ENCODE measurements at regions not wholly inside any gene's neighbourhood (a gene's known extent, or its start where the extent isn't known, plus 50 kb on each side); places are given as distances from the start of the nearest gene placed in this dataset.

DNA sequence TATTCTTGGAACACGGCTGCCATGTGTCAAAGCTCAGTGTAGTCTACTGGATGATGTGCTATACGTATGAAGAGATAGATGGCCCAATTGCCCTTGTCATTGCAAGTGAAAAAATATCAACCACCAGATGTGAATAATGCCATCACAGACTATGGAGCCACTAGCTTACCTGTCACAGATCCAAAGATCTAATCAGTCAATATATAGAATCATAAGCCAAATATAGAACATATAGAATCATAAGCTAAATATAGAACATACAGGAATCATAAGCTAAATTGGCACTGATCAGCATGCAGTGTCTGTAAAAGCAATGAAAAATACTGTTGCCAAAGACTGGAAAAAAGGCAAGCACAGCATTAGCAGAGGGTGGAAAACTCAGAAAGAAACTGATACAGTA, 1656.9 kb upstream of the RAG2 start:
- DNase-seq, result no peak

DNA sequence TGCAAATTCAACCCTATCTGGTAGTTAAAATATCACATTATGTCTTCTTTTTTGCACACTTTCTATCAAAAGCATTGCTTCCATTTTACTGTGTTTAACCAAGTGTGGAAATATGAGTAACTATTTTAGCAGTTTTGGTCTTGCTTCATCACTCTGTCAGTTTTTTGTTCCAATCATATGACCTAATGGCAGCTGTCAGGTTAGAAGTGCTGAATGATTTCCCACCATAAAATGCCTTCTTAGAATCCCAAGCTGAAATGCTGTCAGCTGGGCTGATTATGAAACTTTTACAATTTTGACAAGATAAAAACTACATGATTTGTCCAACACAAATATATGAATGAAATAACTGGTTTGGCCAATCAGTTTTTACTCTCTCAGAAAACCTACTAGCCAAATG, 1654.6 kb upstream of the RAG2 start:
- DNase-seq, result no peak

DNA sequence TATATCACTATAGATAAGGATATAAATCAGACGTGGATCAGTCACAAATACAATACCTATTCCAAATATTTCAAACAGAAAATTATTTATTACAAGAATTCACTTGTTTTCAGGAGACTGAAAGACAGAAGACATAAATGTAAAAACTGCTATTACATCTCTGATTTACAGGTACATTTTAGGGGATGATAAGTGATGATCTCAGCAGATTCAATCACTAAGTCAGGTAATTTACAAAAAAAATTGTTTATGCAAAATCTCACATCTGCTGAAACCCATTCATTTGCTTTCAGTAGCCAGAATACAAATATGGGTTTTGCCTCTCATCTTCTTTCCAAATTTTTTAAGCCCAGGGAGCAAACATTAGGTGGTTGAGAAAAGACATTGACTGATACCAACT, 1648.4 kb upstream of the RAG2 start:
- DNase-seq, result no peak

DNA sequence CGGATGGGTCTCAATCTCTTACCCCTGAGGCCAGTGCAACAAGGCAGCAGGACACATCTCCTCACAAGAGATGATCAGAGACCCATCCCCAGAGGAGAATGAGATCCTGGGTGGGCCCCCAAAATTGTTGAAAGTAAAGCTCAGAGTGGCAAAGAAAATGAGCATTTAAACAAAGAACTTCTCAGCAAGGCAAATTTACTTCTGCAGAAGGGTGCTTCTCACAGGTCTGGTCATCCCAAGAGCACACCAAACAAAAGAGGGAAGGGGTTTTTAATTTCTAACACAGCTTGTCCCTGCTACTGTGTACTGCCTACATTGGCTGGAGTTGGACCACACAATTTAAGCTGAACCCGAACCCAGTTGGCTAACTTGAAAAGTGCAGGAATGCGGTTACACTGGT, 1628.6 kb upstream of the RAG2 start:
- DNase-seq, result no peak

DNA sequence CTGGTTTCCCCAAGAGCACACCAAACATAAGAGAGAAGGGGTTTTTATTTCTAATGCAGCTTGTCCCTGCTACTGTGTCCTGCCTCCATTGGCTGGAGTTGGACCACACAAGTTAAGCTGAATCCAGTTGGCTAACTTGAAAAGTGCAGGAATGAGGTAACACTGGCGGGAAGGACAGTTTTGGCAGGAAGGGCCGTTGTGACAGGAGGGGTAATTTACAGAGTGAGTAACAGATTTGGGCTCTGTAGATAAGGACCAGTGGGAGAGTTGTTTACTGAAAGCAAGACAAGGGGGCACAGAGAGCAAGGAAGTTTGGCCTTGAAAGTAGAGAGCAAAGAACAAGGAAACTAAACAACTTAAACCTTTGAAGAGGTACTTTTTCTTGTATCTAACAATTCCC, 1623.3 kb upstream of the RAG2 start:
- DNase-seq, result no peak

DNA sequence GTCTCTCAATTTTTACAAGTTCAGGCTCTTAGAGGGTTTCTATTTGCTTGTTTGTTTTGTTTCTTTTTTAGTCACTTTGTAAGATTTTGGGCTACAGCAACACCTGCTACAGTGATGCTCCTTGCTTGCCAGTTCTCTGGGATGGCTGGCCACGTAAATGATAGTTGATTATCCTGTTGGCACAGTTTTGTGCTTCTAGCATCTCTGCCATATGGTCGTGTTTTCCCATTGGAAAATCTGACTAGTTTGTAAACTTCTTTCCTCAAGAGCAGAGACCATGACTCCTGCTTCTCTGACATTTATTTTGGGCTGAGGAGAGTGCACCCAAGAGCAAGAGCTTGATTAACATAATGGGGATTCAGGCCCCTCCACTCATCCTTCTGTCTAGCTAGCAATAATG, 1621.6 kb upstream of the RAG2 start:
- DNase-seq, result no peak

DNA sequence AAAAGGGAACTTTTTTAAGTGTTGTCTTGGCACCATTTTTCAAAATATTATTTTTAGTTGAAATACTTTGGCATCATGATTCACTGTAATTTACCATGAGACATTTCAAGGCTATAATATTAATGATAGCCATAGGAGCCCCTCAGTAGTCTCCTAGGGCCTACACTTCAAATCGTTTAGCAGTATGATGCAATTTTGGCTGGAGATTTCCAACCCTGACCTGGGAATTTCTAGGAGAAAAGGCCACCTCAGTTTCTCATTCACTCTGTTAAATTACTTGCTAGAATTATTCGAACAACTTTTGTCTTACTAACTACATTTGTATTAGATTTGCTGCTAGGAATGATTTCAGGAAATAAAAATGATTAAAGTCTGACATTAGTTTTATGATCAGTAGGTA, 1610.9 kb upstream of the RAG2 start:
- no peak for DNase-seq

DNA sequence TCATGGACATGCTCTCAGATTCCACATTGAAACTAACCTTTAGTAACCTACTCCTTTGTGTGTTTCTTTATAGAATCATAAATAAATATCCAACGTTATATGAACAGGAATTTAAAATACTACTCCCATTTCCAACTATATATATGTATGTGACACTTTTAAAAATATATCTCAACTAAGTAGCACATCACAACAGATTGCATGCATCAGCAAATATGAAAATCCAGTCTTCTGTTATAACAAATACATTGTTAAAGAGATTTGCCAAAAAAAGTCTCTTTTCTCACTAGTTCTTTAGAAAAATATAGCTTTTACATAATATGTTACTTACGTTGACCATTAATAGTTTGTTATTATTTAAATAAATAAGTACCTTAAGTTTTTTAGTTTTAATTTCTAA, 1608.6 kb upstream of the RAG2 start:
- DNase-seq, result no peak

DNA sequence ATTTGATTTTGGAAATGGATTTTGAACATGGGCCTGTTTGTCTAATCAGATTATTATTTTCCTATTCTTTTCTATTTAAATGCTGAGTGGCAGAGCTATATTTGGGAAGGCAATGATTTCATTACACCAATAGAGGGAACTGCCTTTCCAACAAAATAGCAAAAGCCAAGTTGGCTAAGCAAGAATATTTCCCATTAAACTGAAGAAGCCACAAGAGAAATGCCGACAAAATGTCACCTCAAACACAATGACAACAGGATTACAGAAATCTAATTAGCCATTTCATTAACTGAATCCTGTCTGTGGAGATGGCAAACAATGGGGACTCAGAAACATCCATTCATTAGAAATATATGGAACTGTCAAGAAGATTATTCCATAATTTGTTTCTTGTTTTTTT, 1593.1 kb upstream of the RAG2 start:
- no peak for DNase-seq

DNA sequence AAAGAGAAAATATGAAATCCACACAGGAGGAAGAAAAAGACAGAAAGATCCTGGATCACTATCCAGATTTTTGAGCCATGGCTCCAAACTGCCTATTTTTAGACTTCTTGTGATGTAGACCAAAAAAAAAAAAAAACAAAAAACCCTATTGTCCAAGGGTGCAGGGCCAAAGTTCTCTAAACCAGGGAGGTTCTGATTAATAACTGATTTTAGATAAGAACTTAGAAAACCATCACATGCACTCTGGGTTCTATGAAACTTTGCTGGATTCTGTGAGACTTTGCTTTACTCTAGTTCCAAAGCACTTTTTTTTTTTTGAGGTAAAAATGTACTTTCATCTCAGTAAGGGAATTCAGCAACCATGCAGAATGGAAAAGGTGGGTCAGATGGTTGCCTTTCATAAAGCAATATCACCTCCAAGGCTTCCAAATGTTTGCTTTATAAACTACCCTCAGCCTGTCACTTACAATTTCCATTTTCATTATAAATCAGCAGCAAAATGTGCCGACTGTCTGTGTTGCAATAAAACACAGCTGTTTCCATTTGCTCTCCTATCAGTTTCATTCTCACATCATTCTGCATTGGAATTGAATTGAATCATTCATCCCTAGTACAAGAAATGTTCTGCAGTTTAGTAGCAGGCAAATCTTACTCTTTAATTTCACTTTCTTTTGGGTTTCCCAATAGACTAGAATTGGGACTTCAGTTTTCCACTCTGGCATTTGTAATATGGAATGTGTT, 1584.3 kb upstream of the RAG2 start:
- DNase-seq, result no peak

DNA sequence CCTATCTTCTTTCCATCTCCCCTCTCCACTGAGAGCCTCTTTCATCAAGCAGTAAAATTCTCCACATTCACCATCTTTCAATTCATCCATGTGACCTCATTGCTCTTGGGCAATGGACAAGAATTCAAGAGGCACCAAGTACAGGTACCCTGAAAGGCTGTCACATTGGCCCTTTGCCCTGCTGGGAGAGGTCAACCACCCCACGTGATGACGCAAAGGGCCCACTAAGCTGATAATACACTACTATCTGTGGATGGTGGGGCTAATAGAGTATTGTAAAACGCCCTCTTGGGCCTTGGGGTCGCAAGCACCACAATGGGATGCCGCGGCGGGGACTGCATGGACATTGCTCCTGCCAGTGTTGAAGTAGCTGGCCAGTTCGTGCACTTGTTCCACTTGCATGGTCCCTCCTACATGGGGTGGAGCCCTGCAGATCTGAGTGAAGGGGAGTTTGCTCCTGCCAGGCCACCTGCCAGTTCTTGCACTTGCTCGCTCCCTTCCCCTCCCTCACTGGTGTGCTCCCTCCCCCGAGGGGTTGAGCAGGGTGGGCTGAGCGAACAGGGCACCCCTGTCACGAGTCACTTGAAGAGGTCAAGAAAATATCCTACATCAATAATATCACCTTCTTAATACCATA, 1578.8 kb upstream of the RAG2 start:
- DNase-seq, result no peak

DNA sequence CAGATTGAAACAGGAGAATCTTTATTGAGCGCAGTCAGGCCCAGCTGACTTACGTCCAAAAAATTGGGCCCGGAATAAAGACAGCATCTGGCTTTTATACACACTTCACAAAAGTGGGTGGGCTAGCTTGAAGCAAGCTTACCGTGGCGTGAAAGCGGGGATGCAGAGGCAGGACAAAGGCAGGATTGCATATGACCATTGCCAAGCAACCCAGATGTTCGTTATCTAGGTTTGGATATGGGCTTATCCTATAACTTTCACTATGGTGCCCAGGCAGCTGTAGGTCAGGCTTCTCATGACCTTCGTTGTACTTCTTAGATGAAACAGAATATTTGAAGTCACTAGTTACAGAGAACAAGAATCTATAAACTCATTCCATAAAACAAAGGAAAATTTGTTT, 1575.6 kb upstream of the RAG2 start:
- DNase-seq, result no peak

DNA sequence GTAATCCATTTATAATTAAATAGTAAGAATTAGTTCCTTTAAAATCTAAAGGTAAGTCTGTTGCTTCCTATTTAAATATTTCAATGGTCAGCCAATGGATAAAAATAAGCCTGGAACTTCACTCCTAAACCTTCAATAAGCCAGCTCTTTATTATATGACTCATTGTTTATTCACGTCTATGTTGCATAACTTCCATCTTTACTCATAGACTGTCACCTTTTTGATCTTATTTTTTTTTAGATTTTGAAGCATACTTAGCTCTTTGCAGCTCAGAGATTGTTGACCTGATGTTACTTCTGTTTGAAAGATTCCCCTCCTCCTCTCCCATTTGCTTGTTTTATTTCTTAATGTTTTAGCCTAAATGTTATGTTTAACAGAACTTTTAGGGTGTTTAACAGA, 1571.2 kb upstream of the RAG2 start:
- no peak for DNase-seq

DNA sequence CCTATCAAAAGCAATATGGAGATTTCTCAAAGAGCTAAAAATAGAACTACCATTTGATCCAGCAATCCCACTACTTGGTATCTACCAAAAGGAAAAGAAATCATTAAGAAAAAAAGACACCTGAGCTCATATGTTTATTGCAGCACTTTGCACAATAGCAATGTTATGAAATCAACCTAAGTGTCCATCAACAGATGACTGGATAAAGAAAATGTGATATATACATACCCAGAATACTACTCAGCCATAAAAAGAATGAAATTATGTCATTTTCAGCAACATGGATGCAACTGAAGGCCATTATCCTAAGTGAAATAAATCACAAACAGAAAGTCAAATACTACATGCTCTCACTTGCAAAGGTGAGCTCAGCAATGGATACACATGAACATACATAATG, 1565.5 kb upstream of the RAG2 start:
- DNase-seq, result no peak

DNA sequence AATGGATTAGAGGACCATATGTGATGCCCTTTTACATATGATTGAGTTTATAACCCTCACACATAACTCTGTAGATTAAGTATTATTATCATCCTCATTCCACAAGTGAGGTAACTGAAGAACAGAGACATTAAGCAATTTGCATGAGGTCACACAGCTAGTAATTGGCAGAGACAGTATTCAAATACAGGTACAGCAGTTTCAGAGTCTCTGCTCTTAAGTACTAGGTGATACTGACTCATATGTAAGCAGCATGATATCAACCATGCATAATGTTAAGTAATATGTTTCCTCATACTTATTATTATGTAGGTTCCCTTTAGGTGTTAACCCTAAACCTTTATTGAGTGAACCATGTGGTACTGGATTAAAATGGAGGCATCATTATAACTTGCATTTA, 1562.4 kb upstream of the RAG2 start:
- no peak for DNase-seq

DNA sequence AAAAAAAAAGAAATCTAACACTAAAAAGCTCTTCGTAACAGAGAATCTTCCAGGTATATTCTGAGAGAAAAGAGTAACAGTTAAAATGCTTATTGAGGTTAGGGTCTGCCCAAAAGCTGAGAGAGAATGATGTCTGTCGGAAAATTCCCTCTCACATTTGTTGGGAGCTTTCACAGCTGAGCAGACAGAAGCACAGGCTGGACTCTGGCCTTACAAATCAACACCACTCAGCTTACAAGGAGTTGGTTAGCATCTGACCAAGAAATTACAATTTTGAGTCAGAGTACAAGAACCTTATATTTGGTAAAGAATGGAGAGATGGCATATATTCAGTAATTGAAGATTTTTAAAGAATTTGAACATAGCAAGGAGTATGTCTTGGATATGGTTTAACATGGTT, 1561.0 kb upstream of the RAG2 start:
- DNase-seq, result no peak

DNA sequence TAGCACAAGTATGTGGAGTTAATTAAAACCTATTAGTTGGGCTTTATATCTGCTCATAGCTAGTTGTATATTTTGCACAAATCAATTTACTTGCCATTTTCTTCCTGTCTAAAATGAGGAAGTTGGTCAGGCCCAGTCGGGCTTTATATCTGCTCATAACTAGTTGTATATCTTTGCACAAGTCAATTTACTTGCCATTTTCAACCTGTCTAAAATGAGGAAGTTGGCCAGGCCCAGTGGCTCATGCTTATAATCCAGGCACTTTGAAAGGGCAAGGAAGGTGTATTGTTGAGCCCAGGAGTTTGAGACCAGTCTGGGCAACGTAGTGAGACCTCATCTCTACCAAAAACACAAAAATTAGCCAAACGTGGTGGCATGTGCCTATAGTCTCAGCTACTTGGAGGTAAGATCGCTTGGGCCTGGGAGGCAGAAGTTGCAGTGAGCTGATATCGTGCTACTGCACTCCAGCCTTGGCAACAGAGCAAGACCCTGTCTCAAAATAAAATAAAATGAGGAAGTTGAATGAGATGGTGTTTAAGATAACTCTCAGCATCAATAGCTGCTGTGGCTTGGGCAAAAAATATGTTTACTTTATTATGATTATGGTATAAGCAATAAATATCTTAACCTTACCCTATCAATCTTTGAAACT, 1558.6 kb upstream of the RAG2 start:
- DNase-seq, result no peak

DNA sequence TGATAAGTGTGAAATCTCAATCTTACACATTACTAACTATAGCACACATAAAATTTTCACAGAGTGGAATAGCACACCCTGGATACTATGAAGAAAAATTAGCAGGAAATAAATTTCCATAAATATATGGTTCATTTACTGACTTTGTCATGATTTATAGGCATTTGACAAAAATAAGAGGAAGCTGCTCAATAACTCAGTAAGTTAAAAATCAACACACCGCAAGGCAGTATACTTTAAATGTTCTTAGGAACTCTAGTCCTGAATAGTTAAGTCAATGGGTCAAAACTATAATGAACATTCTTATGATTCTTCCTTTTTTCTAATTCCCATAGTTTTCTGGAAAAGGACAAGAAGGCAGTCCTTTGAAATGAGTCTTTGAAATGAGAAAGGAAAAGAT, 1557.8 kb upstream of the RAG2 start:
- DNase-seq, result no peak

DNA sequence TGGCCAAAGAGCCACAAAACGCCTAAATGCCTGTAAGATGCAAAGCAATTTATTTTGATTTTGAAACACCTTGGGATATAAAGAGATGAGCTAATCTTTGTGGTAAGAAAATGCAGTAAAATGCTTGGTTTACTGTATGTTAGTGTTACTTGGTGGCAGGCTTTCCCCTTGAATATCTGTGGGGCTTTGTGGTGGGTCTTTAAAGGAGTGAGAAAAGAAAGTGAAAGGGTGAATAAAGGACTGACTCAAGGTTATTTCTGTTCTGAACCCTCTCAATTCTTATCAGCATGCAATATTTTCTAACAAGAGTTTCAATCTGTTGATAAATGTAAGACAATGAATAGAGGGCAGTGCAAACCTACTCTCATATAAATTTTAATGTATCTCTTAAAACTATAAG, 1555.9 kb upstream of the RAG2 start:
- no peak for DNase-seq

DNA sequence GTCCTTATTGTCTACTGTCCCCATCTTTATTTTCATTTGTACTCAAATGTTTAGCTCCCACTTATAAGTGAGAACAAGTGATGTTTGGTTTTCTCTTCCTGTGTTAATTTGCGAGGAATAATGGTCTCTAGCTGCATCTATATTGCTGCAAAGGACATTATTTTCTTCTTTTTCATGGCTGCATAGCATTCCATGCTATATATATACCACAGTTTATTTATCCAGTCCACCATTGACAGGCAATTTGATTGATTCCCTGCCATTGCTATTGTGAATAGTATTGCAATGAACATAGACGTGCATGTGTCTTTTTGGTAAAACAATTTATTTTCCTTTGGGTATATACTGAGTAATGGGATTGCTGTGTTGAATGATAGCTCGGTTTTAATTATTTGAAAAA, 1545.8 kb upstream of the RAG2 start:
- DNase-seq, result no peak

DNA sequence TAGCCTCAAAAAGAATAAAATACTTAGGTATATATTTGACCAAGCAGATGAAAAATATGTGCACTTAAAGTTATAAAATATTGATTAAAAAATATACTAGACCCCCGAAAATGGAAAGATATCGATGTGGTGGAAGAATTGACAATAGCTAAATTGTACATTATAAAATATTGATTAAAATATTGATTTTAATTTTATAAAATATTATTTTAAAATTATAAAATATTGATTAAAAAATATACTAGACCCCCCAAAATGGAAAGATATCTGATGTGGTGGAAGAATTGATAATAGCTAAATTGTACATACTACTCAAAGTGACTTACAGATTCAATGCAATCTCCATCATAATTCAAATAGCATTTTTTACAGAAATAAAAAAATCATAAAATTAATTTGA, 1540.9 kb upstream of the RAG2 start:
- DNase-seq, result no peak

DNA sequence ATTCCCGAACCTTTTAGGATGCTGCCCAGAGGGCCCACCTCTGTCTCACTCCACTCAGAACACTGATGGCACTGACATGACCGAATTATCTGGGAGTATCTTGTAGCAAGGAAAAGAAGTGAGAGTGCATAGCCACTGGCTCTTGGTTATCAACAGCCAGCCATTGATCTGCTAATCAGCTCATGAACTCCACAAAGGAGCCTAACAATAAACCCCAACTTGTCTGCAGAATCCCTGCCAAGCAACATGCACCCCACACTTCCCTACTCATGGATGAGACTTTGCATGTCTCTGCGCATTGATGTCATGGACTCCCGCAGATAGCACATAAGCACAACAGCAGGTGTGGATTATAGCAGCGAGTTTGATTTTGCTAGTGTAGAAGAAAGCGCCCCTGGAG, 1538.9 kb upstream of the RAG2 start:
- DNase-seq, result no peak

DNA sequence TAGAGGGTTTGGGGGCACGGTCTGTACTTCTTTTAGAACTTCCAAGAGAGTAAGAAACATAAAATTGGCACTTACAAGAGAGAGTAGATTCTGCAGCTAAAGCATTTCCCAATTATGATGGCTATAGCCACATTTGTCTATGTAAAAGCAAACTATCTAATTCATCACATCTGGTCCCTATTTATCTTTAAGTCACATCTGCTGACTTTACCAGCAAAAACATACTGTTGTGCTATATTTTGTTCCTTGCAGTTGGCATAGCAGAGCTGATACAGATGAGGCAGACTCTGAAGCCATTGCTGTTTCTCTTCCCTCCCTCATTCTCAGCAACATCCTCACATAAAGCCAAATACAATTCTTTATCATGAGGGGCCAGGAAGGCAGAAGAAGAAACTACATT, 1533.5 kb upstream of the RAG2 start:
- no peak for DNase-seq

DNA sequence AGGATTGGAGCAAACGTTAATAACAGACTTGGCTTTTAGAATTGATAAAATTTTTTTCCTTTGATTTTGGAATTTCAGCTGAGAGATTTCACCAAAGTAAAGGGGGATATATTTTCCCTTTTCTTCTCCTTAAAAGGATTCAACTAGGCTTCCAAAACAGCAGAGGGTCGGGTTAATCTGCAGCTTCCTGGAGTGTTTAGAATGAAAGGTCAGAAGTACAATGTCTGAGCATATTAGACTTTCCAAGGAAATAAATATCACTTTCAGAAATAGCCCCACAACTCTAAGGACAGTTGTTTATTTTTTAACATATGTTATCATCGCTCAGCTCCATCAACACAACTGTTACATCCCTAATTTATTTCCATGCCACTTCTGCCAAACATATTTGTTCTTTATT, 1532.9 kb upstream of the RAG2 start:
- no peak for DNase-seq

DNA sequence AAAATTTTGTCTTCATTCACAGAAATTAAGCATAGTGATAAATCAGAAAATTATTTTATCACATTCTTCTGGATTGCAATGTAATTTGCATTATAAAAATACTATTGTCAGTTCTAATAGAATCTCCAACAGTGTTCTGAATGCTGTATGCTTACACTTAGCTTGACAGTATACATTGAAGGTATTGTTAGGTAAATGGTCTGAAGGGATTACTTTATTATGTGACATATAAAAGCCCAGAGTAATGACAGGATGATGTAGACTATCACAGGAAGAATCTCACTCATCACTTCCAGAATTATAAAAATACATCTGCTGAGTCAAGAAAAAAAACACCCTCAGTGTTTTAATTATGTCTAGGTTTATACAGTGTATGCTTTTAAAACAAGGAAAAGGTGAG, 1532.5 kb upstream of the RAG2 start:
- DNase-seq, result no peak
